NCI-H187 treated with DMSO at 0.1 percent for 48 hours (cell line): ENCODE measurements at regions not wholly inside any gene's neighbourhood (a gene's known extent, or its start where the extent isn't known, plus 50 kb on each side); places are given as distances from the start of the nearest gene placed in this dataset.
"Not testable (repeated sequence)": the region's sequence is repeated elsewhere in the genome, so short reads cannot be mapped to it uniquely, and the experiment has no call there.

Experiments used
- DNase-seq: peaks from one replicate; lab custom pipeline; 2025; lab: John Stamatoyannopoulos, UW

DNA sequence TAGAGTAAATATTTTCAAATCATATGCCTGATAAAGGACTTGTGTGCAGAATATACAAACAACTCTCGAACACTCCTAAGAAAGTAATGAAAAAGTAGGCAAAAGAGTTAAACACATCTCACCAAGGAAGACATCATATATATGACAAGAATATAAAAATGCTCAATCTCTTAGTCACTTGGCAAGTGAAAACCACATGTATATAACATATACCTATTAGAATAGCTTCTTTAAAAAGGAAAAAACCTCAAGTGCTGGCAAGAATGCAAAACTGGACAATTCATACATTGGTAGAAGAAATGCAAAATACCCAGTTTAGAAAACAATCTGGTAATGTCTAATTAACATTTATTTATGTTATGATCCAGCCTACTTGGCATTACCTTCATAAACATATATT, 146.6 kb upstream of the DGKB start:
- DNase-seq = no peak

- no peak for DNase-seq
Observed at GRCh38 chr7:15046861-15047260, 144.3 kb upstream of the DGKB start.

DNA sequence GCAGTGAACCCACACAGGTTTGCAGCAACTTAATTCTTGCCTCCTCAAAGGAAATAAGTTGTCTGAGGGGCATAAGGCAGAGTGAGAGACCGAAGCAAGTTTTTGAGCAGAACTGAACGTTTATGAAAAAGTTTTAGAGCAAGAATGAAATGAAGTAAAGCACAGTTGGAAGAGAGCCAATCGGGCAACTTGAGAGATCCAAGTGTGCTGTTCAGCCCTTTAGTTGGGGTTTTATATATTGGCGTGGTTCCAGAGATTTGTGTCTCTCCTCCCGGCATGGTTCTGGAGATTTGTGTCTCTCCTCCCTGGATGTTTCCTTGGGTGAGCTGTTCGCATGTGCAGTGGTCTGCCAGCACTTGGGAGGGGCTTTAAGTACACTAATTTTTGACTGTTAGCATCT, 141.4 kb upstream of the DGKB start:
- DNase-seq = no peak

- DNase-seq = no peak
Observed at GRCh38 chr7:15042285-15043065, 139.9 kb upstream of the DGKB start.

DNA sequence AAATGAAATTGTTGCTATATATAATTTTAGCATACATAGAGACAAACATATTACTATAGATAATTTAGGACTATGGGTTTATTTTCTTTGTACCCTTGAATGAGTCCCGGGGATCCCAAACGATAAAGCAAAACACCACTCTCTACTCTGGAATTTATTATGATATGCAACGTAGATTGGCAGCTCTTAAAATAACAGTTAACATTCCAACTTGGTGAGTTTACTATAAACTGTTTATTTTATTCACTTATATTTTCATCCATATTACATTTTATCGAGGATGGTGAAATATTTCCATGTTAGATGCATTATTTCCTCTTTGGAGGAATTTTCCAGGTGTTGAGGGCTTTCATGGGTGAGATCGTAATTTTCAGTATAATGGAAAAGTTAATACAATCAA, 138.7 kb upstream of the DGKB start:
- DNase-seq = no peak

DNA sequence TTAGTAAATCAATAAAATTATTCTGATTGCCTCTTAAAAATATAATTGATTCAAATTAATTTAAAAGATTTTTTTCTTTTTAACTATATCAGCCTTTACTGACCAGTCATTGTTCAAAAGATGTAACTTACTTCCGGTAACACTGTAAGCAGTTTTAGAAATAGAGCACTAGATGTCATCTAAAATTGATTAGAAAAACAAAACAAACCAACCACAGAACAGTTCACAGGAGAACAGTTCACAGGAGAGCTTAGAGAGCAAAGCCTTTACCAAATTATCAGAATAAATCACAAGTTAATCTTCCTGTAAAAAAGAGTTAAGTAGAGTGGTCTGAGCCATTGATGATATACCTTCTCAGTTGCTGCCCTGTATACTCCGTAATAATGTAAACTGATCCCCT, 133.3 kb upstream of the DGKB start:
- no peak for DNase-seq

DNA sequence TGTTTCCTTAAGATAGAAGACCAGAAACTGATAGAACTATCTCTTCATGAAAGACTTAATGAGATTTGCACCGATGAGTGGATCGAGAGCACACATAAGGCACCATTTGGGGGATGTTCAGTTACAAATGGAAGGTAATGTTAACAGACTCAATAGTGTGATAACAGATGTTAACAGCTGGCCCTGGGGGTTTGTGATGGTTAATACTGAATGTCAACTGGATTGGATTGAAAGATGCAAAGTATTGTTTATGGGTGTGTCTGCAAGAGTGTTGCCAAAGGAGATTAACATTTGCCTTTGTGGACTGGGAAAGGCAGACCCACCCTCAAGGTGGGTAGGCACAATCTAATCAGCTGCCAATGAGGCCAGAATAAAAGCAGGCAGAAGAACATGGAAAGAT, 130.5 kb upstream of the DGKB start:
- no peak for DNase-seq

- no peak for DNase-seq
Observed at GRCh38 chr7:15018981-15019380, 116.4 kb upstream of the DGKB start.

GRCh38 chr7:15016766-15017165, 114.2 kb upstream of the DGKB start:
- DNase-seq = no peak

DNA sequence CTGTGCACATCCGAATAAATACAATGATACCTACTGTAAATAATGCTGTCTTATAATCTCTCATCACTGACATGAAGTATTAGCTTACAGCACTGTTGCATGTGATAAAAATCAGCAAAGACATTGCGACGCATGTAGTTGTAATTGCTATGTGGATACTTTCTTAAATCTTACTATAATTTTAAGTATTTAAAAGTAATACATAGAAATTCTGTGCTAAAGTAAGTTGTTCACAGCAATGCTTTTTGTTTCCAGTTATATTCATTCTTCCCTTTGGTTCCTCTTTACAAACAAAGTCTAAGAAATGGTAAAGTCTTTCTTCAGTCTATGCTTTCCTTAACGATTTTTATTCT, 113.7 kb upstream of the DGKB start:
- no peak for DNase-seq

DNA sequence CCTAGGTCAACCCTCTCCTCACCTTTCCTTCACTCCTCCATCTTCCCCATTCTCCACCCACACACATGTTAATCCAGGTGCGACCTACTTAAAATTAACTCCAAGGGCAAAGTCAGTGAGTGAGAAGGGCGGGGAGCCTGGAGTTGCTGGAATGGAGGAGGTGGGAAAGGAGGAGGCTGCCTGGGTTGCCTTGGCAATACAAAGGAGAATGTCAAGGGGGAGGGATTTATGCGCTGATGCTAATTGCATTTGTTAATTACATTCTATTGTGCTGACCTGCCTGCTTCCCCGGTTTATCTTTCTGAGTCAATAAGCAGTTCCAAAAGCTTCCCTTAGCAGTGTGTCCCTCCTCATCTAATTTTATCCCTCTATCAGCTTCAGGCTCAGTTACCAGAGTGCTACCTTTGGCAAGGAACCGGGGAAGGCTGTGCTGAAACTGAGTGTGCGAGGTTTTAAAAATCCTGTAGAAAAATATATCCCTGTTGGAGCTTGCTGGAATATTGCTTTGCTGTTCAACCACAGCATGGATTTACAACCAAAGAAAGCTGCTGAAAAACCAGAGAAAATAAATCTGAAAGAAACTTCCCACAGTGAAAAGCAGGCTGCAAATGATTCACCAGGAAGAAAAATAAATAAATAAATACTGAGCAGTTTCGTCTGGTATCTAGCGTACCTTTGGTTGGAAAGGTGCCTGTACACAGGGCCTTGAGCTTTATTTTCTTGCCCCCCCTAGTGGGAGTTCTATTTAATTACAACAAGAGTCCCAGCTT, 113.2 kb upstream of the DGKB start:
- peak; percentile 78 for DNase-seq

DNA sequence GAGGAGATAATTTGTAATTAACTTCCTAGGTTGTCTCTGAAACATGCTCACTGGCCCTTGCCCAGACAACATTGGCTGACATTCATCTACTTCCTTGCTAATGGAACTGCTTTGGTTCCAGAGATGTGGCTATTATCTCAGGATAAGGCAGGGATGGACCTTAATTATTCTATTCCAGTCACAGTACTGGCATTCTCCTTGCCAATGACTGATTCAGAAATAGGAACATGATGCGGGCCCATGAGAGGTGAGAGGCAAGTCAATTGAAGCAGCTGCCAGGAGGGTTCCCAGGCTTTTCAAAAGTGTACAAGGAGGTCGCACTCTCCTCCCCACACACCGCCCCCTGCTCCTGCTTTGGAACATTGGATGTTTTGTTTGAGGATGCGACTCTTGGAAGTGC, 109.6 kb upstream of the DGKB start:
- no peak for DNase-seq

GRCh38 chr7:15011289-15011688, 108.7 kb upstream of the DGKB start:
- DNase-seq = no peak

- DNase-seq = no peak
Observed at GRCh38 chr7:15007507-15007906, 105.0 kb upstream of the DGKB start.

DNA sequence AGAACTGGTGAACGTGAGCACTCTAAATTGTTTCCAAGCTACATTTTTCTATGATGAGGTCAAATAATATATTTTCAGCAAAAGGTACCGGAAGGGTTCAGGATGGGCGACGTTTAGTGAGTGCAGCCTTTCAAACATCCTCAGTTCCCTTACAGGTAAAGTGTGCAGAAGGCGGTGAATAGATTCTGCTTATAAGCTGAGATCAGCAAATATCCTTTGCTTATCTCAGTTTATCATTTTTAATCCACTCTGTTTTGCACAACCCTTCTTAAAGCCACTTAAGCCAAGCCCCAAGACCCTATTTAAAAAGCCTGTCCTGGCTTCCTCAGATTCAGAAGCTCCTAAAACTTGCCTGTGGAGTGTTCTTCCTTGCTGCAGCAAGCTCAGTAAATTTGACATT, 103.1 kb upstream of the DGKB start:
- no peak for DNase-seq

- DNase-seq = no peak
Observed at GRCh38 chr7:15000157-15000556, 97.6 kb upstream of the DGKB start.

- DNase-seq = no peak
Observed at GRCh38 chr7:14999331-14999730, 96.8 kb upstream of the DGKB start.

DNA sequence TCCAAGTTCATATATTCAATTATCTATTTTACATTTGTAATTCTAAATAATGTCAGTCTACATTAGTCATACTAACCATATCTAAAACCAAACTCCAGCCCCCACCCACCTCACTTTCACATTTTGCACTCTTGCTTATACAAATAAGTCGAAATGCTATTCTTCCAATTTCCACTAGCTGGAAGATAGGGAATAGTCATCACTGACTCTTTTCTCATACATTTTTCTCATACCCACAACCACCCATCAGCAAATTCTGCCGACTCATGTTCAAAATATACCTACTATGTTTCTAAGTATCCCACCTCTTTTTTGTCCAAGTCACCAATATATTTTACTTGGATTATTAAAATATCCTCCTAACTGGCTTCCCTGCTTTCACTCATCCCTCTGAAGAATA, 93.2 kb upstream of the DGKB start:
- no peak for DNase-seq

DNA sequence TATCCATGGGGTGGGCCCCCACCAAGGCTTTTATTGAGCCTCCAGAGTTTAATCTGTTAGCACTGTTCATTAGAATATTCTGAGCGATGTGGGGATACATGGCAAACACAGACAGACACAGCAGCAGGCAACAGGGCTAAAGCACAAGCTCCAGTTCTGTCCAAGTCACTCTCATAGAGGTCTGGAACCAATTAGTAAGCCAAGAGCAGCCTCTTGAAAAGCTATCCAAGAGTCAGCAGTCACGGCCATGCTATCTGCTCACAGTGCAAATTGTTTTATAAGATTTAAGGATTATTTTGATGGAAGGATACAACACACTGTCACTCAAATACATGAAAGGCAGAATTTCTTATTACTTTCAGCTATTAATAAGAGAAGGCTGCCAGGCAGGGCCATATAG, 86.4 kb upstream of the DGKB start:
- DNase-seq = no peak

DNA sequence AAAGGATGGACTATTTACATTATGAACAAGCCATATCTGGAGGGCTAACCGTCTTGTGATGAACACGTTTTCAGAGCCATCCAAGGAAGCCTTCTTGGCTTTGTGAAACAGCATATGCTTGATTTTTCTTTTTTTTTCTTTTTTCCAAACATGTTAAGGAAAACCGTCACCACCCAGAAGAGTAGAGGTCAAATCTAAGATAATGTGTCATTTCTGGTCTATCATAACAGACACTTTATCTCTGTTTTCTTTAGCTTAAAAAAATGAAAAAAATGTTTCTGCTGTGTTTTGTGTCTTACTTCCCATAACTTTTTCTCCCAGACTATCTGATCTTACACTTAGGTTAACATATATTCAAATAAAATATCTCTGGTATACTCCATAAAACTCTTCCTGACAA, 76.1 kb upstream of the DGKB start:
- no peak for DNase-seq

- no peak for DNase-seq
Observed at GRCh38 chr7:14974688-14975087, 72.1 kb upstream of the DGKB start.

GRCh38 chr7:14973712-14974428, 71.3 kb upstream of the DGKB start:
- DNase-seq = no peak

GRCh38 chr7:14971678-14972077, 69.1 kb upstream of the DGKB start:
- DNase-seq = not testable (repeated sequence)
